DMS114 treated with DMSO at 0.1 percent for 48 hours (cell line): ENCODE measurements at regions not wholly inside any gene's neighbourhood (a gene's known extent, or its start where the extent isn't known, plus 50 kb on each side); places are given as distances from the start of the nearest gene placed in this dataset.

ENCODE experiments used
- DNase-seq: peaks from one replicate; lab custom pipeline; 2025; ENCODE audit not compliant: unreplicated experiment; lab: John Stamatoyannopoulos, UW

- DNase-seq: no peak
These were observed 166.9 kb downstream of the IER5 start for GRCh38 chr1:181255270-181255929.

- no peak for DNase-seq
These were observed 168.6 kb downstream of the IER5 start for GRCh38 chr1:181257117-181257516.

- DNase-seq: no peak
These were observed 170.7 kb downstream of the IER5 start for GRCh38 chr1:181259026-181259745.

- DNase-seq: no peak
These were observed 171.8 kb downstream of the IER5 start for GRCh38 chr1:181260271-181260670.

- no peak for DNase-seq
These were observed 172.5 kb downstream of the IER5 start for GRCh38 chr1:181260994-181261393.

- no peak for DNase-seq
These were observed 173.6 kb downstream of the IER5 start for GRCh38 chr1:181262069-181262468.

- DNase-seq: no peak
These were observed 174.9 kb downstream of the IER5 start for GRCh38 chr1:181263444-181263843.

GRCh38 chr1:181264821-181265220, 176.3 kb downstream of the IER5 start:
- no peak for DNase-seq

GRCh38 chr1:181284978-181285377, 196.5 kb downstream of the IER5 start:
- no peak for DNase-seq

- DNase-seq: no peak
These were observed 188.1 kb upstream of the CACNA1E start for GRCh38 chr1:181295217-181295616.

- DNase-seq: no peak
These were observed 187.1 kb upstream of the CACNA1E start for GRCh38 chr1:181296180-181296579.

GRCh38 chr1:181308098-181308497, 175.2 kb upstream of the CACNA1E start:
- no peak for DNase-seq

- no peak for DNase-seq
These were observed 172.8 kb upstream of the CACNA1E start for GRCh38 chr1:181310560-181310959.

- DNase-seq: no peak
These were observed 170.4 kb upstream of the CACNA1E start for GRCh38 chr1:181312946-181313345.

- no peak for DNase-seq
These were observed 169.9 kb upstream of the CACNA1E start for GRCh38 chr1:181313466-181313865.

- no peak for DNase-seq
These were observed 169.3 kb upstream of the CACNA1E start for GRCh38 chr1:181314010-181314409.

- DNase-seq: no peak
These were observed 168.4 kb upstream of the CACNA1E start for GRCh38 chr1:181314959-181315358.

- no peak for DNase-seq
These were observed 165.9 kb upstream of the CACNA1E start for GRCh38 chr1:181317261-181317930.

- no peak for DNase-seq
These were observed 165.1 kb upstream of the CACNA1E start for GRCh38 chr1:181318022-181318857.

GRCh38 chr1:181318858-181319235, 164.5 kb upstream of the CACNA1E start:
- DNase-seq: no peak

- DNase-seq: no peak
These were observed 163.4 kb upstream of the CACNA1E start for GRCh38 chr1:181319907-181320306.
